OCI-LY7 (cell line): ENCODE measurements at regions not wholly inside any gene's neighbourhood (a gene's known extent, or its start where the extent isn't known, plus 50 kb on each side); places are given as distances from the start of the nearest gene placed in this dataset.

Source experiments
- BruUV-seq: library from RNA; stranded (reverse); fragments of 400-500 nt; replicated peaks from 2 replicates; lab custom pipeline; 2021; lab: Mats Ljungman, UMichigan
- CTCF ChIA-PET: fragments of 300-600 bp; sonication (Branson Sonifier 250); formaldehyde crosslinking; loops from one replicate; lab custom pipeline; 2022; ENCODE audit warnings: antibody characterized with exemption; ENCODE audit not compliant: unreplicated experiment; lab: Charles Lee
- POLR2A ChIA-PET: fragments of 300-600 bp; sonication (Branson Sonifier 250); formaldehyde crosslinking; loops from one replicate; lab custom pipeline; 2022; ENCODE audit warnings: antibody characterized with exemption; lab: Charles Lee
- DNase-seq: peaks from one replicate; pipeline ENCODE4 v3.0.0-alpha.2; 2015; ENCODE audit warnings: low spot score
- H2AFZ ChIP-seq: fragments of 200-600 bp; sonication (generic), shearing (Covaris generic); 2 replicates; pipeline ENCODE4 v1.6.1; 2014; ENCODE audit warnings: mild to moderate bottlenecking, antibody characterized with exemption, low read length, moderate library complexity
- H3K27ac ChIP-seq: fragments of 200-600 bp; sonication (generic); 2 replicates; pipeline ENCODE4 v1.5.1; 2014; ENCODE audit warnings: mixed run types, low read depth, mild to moderate bottlenecking, moderate library complexity, low read length, inconsistent platforms; ENCODE audit not compliant: poor library complexity, severe bottlenecking
- H3K36me3 ChIP-seq: fragments of 200-600 bp; sonication (generic); 2 replicates; pipeline ENCODE4 v1.6.1; 2014; ENCODE audit warnings: mild to moderate bottlenecking, antibody characterized with exemption, low read length, moderate library complexity, mixed read lengths; ENCODE audit not compliant: insufficient read depth
- H3K4me1 ChIP-seq: fragments of 200-600 bp; sonication (generic); 2 replicates; pipeline ENCODE4 v1.5.1; 2014; ENCODE audit warnings: mild to moderate bottlenecking, low read length; ENCODE audit not compliant: insufficient read depth, poor library complexity, severe bottlenecking
- H3K4me2 ChIP-seq: fragments of 200-600 bp; sonication (generic); 2 replicates; pipeline ENCODE4 v1.6.1; 2014; ENCODE audit warnings: mild to moderate bottlenecking, low read length
- H3K4me3 ChIP-seq: fragments of 200-600 bp; sonication (generic); 2 replicates; pipeline ENCODE4 v1.5.1; 2014; ENCODE audit warnings: mild to moderate bottlenecking, low read depth, low read length; ENCODE audit not compliant: poor library complexity, severe bottlenecking
- H3K79me2 ChIP-seq: fragments of 200-600 bp; sonication (generic); 2 replicates; pipeline ENCODE4 v1.6.1; 2016; ENCODE audit warnings: low read depth, mild to moderate bottlenecking, low read length, moderate library complexity, mixed read lengths; ENCODE audit not compliant: insufficient read depth
- H3K9me2 ChIP-seq: fragments of 200-600 bp; sonication (generic); 2 replicates; pipeline ENCODE4 v1.6.1; 2016; ENCODE audit warnings: mild to moderate bottlenecking, low read length, mixed read lengths; ENCODE audit not compliant: insufficient read depth
- H3K9me3 ChIP-seq: fragments of 200-600 bp; sonication (generic); 2 replicates; pipeline ENCODE4 v1.6.1; 2014; ENCODE audit warnings: mild to moderate bottlenecking, mixed run types, low read length, mixed read lengths
- H4K20me1 ChIP-seq: fragments of 200-600 bp; sonication (generic); 2 replicates; pipeline ENCODE4 v1.6.1; 2014; ENCODE audit warnings: mild to moderate bottlenecking, antibody characterized with exemption, low read length, moderate library complexity, mixed read lengths; ENCODE audit not compliant: insufficient read depth
- CTCF ChIP-seq: fragments of 200-600 bp; sonication (generic); conservative IDR thresholded peaks from 2 replicates; pipeline ENCODE4 v1.5.1; 2014; ENCODE audit warnings: mild to moderate bottlenecking, antibody characterized with exemption, low read length, moderate library complexity, mixed read lengths
- EZH2phosphoT487 ChIP-seq: fragments of 200-600 bp; sonication (generic); IDR thresholded peaks from 2 replicates; pipeline ENCODE4 v1.6.1; 2018; ENCODE audit warnings: low read depth, borderline replicate concordance, mild to moderate bottlenecking, mixed run types, antibody characterized with exemption, low read length, moderate library complexity, mixed read lengths
- intact Hi-C: fragments of 100-400 bp; cut with micrococcal nuclease; formaldehyde crosslinking; loops from one replicate; pipeline ENCODE4 v1.10.0; 2022; ENCODE audit not compliant: unreplicated experiment

GRCh38 chr10:29183301-29183945, 105.4 kb upstream of the LYZL1 start:
- H3K4me1 ChIP-seq: no peaks in the 10 kb centered on the region
- TF ChIP-seq EZH2phosphoT487: no peak
- TF ChIP-seq CTCF: no peak
- H3K9me2 ChIP-seq: no peaks in the 10 kb centered on the region
- ChIA-PET CTCF (no interaction called here), POLR2A (interaction anchor here (0.5 kb wide), 1 partner anchor 1367 kb away, joined by 4 read pairs; no protein-coding TSS in a partner anchor)
- intact Hi-C loops: no loop called here
- H3K27ac ChIP-seq: no peak overlapping the region
- no peak for DNase-seq
- no TSS peak for BruUV-seq
- H3K36me3 ChIP-seq: no peaks in the 10 kb centered on the region
- no peaks in the 10 kb centered on the region for H3K79me2 ChIP-seq
- no peak overlapping the region for H2AFZ ChIP-seq
- no peak overlapping the region for H3K4me3 ChIP-seq
- H3K4me2 ChIP-seq: no peak overlapping the region
- no peaks in the 10 kb centered on the region for H3K9me3 ChIP-seq
- H4K20me1 ChIP-seq: no peaks in the 10 kb centered on the region

GRCh38 chr10:29184205-29185000, 104.5 kb upstream of the LYZL1 start:
- no TSS peak for BruUV-seq
- Histone ChIP-seq H2AFZ (no peak overlapping the region), H3K9me3 (no peaks in the 10 kb centered on the region), H3K4me2 (no peak overlapping the region), H3K4me1 (no peaks in the 10 kb centered on the region), H3K4me3 (no peak overlapping the region), H4K20me1 (no peaks in the 10 kb centered on the region), H3K9me2 (no peaks in the 10 kb centered on the region), H3K79me2 (no peaks in the 10 kb centered on the region), H3K27ac (no peak overlapping the region), H3K36me3 (no peaks in the 10 kb centered on the region)
- intact Hi-C loops: no loop called here
- CTCF ChIA-PET: no interaction called here
- DNase-seq: no peak
- no peak for TF ChIP-seq CTCF
- TF ChIP-seq EZH2phosphoT487: no peak
- POLR2A ChIA-PET: interaction anchor here (0.6 kb wide), 2 partner anchors 56 to 72 kb away, joined by 3 to 4 read pairs; no protein-coding TSS in a partner anchor
